WTC11 (cell line): ENCODE measurements at regions not wholly inside any gene's neighbourhood (a gene's known extent, or its start where the extent isn't known, plus 50 kb on each side); places are given as distances from the start of the nearest gene placed in this dataset.

Source experiments
- ATAC-seq: fragments of 200-7000 bp; cut with Tn5 transposase; 2 replicates; pipeline ENCODE4 v1.10.0; 2021; ENCODE audit warnings: mild to moderate bottlenecking, moderate library complexity
- CTCF ChIA-PET: fragments of 300-600 bp; sonication (Branson Sonifier 250); formaldehyde crosslinking; loops from one replicate; lab custom pipeline; 2021; ENCODE audit warnings: antibody characterized with exemption; lab: Charles Lee
- POLR2A ChIA-PET: fragments of 350-600 bp; sonication (Branson Sonifier 250); formaldehyde crosslinking; loops from one replicate; lab custom pipeline; 2021; ENCODE audit warnings: antibody characterized with exemption; lab: Charles Lee
- DNase-seq: peaks from one replicate; pipeline ENCODE4 v3.0.0; 2021; ENCODE audit warnings: low spot score
- H3K27ac Mint-ChIP-seq: 2 replicates; pipeline ENCODE4 v1.8.0; 2021; ENCODE audit warnings: mixed read lengths
- H3K27me3 Mint-ChIP-seq: 2 replicates; pipeline ENCODE4 v1.8.0; 2021; ENCODE audit warnings: low read depth, mild to moderate bottlenecking, moderate library complexity, mixed read lengths
- H3K36me3 Mint-ChIP-seq: 2 replicates; pipeline ENCODE4 v1.8.0; 2021; ENCODE audit warnings: mixed read lengths
- H3K4me1 Mint-ChIP-seq: 2 replicates; pipeline ENCODE4 v1.8.0; 2022; ENCODE audit warnings: mixed read lengths
- H3K4me3 Mint-ChIP-seq: 2 replicates; pipeline ENCODE4 v1.8.0; 2021; ENCODE audit warnings: mild to moderate bottlenecking, moderate library complexity, mixed read lengths
- H3K9me3 Mint-ChIP-seq: 2 replicates; pipeline ENCODE4 v1.8.0; 2021; ENCODE audit warnings: mixed read lengths
- EMX1 ChIP-seq: fragments of 250-450 bp; sonication (Bioruptor Pico); IDR thresholded peaks from 2 replicates; pipeline ENCODE4 v1.8.0; 2021; ENCODE audit warnings: mild to moderate bottlenecking
- ESRRA ChIP-seq: sonication (generic); formaldehyde crosslinking; IDR thresholded peaks from 2 replicates; pipeline ENCODE4 v1.8.1; 2022; ENCODE audit warnings: mild to moderate bottlenecking, missing genetic modification reagents, borderline replicate concordance
- FOXJ3 ChIP-seq: sonication (generic); formaldehyde crosslinking; IDR thresholded peaks from 2 replicates; pipeline ENCODE4 v1.9.0; 2021; ENCODE audit warnings: missing genetic modification reagents, mild to moderate bottlenecking, borderline replicate concordance
- GABPB1 ChIP-seq: sonication (generic); formaldehyde crosslinking; IDR thresholded peaks from 2 replicates; pipeline ENCODE4 v1.8.1; 2023; ENCODE audit warnings: mild to moderate bottlenecking, missing genetic modification reagents
- JAZF1 ChIP-seq: fragments of 250-450 bp; sonication (Bioruptor Pico); IDR thresholded peaks from 2 replicates; pipeline ENCODE4 v1.9.0; 2021; ENCODE audit warnings: moderate library complexity, mild to moderate bottlenecking, inconsistent platforms
- MYBL2 ChIP-seq: sonication (generic); formaldehyde crosslinking; IDR thresholded peaks from 2 replicates; pipeline ENCODE4 v1.8.1; 2023; ENCODE audit warnings: mild to moderate bottlenecking, moderate library complexity, missing genetic modification reagents
- NFE2L1 ChIP-seq: sonication (generic); formaldehyde crosslinking; IDR thresholded peaks from 2 replicates; pipeline ENCODE4 v1.8.1; 2023; ENCODE audit warnings: missing genetic modification reagents
- SMAD3 ChIP-seq: sonication (generic); formaldehyde crosslinking; IDR thresholded peaks from 2 replicates; pipeline ENCODE4 v1.8.0; 2022; ENCODE audit warnings: missing genetic modification reagents, mild to moderate bottlenecking, borderline replicate concordance
- SMAD4 ChIP-seq: sonication (generic); formaldehyde crosslinking; IDR thresholded peaks from 2 replicates; pipeline ENCODE4 v1.8.0; 2022; ENCODE audit warnings: mild to moderate bottlenecking, missing genetic modification reagents
- ZNF317 ChIP-seq: sonication (generic); formaldehyde crosslinking; IDR thresholded peaks from 2 replicates; pipeline ENCODE4 v1.8.1; 2023; ENCODE audit warnings: low read depth, mild to moderate bottlenecking, moderate library complexity, missing genetic modification reagents, borderline replicate concordance
- ZNF423 ChIP-seq: fragments of 250-450 bp; sonication (Bioruptor Pico); IDR thresholded peaks from 2 replicates; pipeline ENCODE4 v2.1.2; 2022; ENCODE audit warnings: mild to moderate bottlenecking, moderate library complexity
- ZNF671 ChIP-seq: fragments of 250-450 bp; sonication (Bioruptor Pico); IDR thresholded peaks from 2 replicates; pipeline ENCODE4 v1.8.0; 2021; ENCODE audit warnings: mild to moderate bottlenecking
- TF ChIP-seq, protein P1 (sequence below): fragments of 250-450 bp; sonication (Bioruptor Pico); IDR thresholded peaks from 2 replicates; pipeline ENCODE4 v1.9.0; 2021; ENCODE audit warnings: moderate library complexity, mild to moderate bottlenecking, inconsistent platforms, borderline replicate concordance
- TF ChIP-seq, protein P2 (sequence below): sonication (generic); formaldehyde crosslinking; IDR thresholded peaks from 2 replicates; pipeline ENCODE4 v1.8.0; 2023; ENCODE audit warnings: mild to moderate bottlenecking, missing genetic modification reagents
- TF ChIP-seq, protein P3 (sequence below): sonication (generic); formaldehyde crosslinking; IDR thresholded peaks from 2 replicates; pipeline ENCODE4 v1.8.1; 2022; ENCODE audit warnings: low read depth, missing genetic modification reagents, borderline replicate concordance
- TF ChIP-seq, protein P4 (sequence below): sonication (generic); formaldehyde crosslinking; IDR thresholded peaks from 2 replicates; pipeline ENCODE4 v1.8.1; 2023; ENCODE audit warnings: mild to moderate bottlenecking, missing genetic modification reagents, moderate library complexity
- TF ChIP-seq, protein P5 (sequence below): sonication (generic); formaldehyde crosslinking; IDR thresholded peaks from 2 replicates; pipeline ENCODE4 v1.8.0; 2022; ENCODE audit warnings: mild to moderate bottlenecking, missing genetic modification reagents
- TF ChIP-seq, protein P6 (sequence below): fragments of 250-450 bp; sonication (Bioruptor Pico); IDR thresholded peaks from 2 replicates; pipeline ENCODE4 v1.9.0; 2021; ENCODE audit warnings: mild to moderate bottlenecking, borderline replicate concordance

DNA sequence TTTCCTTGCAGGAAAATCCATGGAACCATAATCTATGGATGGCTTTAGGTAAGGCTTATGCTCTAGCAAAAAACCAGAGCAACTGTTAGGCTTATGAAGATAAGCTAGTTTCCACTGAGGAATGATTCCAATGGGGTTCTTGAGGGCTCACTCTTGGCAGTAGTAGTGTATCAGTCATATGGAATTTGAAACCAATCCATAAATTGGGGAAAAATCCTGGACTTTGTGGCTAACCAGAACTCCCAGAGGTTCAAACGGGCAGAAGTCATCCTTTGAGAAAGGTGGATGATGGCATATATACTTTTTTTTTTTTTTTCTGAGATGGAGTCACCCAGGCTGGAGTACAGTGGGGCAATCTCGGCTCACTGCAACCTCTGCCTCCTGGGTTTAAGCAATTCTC is 54.2 kb upstream of the ATF3 start:
- peaks cover 31% of the 10 kb centered on the region for H3K4me1 Mint-ChIP-seq
- H3K36me3 Mint-ChIP-seq, result no peaks in the 10 kb centered on the region; the same call in 1 of the 2 replicates
- H3K27me3 Mint-ChIP-seq, result peaks cover 27% of the 10 kb centered on the region
- no peak overlapping the region for H3K4me3 Mint-ChIP-seq
- no peak for ATAC-seq
- POLR2A ChIA-PET, result interaction anchor here (0.6 kb wide), 1 partner anchor 26 kb away, joined by 5 read pairs; no protein-coding TSS in a partner anchor
- DNase-seq, result no peak
- CTCF ChIA-PET, result interaction anchor here (0.9 to 1.2 kb wide), 2 partner anchors 9 to 111 kb away, joined by 5 read pairs; no protein-coding TSS in a partner anchor
- peaks cover 9% of the 10 kb centered on the region for H3K9me3 Mint-ChIP-seq
- no peak overlapping the region for H3K27ac Mint-ChIP-seq
- TF ChIP-seq, protein P1, sequence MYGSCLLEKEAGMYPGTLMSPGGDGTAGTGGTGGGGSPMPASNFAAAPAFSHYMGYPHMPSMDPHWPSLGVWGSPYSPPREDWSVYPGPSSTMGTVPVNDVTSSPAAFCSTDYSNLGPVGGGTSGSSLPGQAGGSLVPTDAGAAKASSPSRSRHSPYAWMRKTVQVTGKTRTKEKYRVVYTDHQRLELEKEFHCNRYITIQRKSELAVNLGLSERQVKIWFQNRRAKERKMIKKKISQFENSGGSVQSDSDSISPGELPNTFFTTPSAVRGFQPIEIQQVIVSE, result no peak
- TF ChIP-seq SMAD3 (CRISPR knock-in tag), result no peak
- TF ChIP-seq, protein P2, sequence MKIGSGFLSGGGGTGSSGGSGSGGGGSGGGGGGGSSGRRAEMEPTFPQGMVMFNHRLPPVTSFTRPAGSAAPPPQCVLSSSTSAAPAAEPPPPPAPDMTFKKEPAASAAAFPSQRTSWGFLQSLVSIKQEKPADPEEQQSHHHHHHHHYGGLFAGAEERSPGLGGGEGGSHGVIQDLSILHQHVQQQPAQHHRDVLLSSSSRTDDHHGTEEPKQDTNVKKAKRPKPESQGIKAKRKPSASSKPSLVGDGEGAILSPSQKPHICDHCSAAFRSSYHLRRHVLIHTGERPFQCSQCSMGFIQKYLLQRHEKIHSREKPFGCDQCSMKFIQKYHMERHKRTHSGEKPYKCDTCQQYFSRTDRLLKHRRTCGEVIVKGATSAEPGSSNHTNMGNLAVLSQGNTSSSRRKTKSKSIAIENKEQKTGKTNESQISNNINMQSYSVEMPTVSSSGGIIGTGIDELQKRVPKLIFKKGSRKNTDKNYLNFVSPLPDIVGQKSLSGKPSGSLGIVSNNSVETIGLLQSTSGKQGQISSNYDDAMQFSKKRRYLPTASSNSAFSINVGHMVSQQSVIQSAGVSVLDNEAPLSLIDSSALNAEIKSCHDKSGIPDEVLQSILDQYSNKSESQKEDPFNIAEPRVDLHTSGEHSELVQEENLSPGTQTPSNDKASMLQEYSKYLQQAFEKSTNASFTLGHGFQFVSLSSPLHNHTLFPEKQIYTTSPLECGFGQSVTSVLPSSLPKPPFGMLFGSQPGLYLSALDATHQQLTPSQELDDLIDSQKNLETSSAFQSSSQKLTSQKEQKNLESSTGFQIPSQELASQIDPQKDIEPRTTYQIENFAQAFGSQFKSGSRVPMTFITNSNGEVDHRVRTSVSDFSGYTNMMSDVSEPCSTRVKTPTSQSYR (CRISPR knock-in tag), result no peak
- TF ChIP-seq, protein P3, sequence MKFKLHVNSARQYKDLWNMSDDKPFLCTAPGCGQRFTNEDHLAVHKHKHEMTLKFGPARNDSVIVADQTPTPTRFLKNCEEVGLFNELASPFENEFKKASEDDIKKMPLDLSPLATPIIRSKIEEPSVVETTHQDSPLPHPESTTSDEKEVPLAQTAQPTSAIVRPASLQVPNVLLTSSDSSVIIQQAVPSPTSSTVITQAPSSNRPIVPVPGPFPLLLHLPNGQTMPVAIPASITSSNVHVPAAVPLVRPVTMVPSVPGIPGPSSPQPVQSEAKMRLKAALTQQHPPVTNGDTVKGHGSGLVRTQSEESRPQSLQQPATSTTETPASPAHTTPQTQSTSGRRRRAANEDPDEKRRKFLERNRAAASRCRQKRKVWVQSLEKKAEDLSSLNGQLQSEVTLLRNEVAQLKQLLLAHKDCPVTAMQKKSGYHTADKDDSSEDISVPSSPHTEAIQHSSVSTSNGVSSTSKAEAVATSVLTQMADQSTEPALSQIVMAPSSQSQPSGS, result no peak

DNA sequence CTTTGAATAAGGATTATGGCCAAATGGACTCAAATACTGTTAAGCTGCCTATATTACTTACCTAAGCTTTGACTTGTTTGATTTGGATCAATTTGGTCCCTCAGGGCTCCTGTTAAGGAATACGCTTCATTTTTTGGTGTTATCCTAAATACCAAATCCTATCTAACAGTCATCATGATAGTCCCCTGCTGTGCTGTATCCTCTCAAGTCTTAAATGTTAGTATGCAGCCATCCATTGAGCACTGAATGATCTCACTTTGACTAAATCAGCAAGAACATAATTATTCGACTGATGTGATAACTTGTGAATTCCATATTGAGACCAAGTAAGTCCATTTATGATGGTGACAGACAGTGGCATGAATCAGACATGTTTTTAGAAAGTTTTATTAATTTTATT is 53.1 kb upstream of the ATF3 start:
- ATAC-seq, result no peak
- Mint-ChIP-seq H3K4me3 (no peak overlapping the region), H3K27ac (no peak overlapping the region), H3K36me3 (no peaks in the 10 kb centered on the region; the same call in 1 of the 2 replicates), H3K9me3 (peaks cover 9% of the 10 kb centered on the region), H3K27me3 (peaks cover 31% of the 10 kb centered on the region), H3K4me1 (peaks cover 25% of the 10 kb centered on the region)
- POLR2A ChIA-PET, result no interaction called here
- TF ChIP-seq, protein P4, sequence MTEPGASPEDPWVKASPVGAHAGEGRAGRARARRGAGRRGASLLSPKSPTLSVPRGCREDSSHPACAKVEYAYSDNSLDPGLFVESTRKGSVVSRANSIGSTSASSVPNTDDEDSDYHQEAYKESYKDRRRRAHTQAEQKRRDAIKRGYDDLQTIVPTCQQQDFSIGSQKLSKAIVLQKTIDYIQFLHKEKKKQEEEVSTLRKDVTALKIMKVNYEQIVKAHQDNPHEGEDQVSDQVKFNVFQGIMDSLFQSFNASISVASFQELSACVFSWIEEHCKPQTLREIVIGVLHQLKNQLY (CRISPR knock-in tag), result no peak
- TF ChIP-seq ZNF317 (CRISPR knock-in tag) (no peak), EMX1 (CRISPR knock-in tag) (no peak), ZNF671 (CRISPR knock-in tag) (no peak), GABPB1 (CRISPR knock-in tag) (no peak), JAZF1 (CRISPR knock-in tag) (no peak)
- TF ChIP-seq, protein P5, sequence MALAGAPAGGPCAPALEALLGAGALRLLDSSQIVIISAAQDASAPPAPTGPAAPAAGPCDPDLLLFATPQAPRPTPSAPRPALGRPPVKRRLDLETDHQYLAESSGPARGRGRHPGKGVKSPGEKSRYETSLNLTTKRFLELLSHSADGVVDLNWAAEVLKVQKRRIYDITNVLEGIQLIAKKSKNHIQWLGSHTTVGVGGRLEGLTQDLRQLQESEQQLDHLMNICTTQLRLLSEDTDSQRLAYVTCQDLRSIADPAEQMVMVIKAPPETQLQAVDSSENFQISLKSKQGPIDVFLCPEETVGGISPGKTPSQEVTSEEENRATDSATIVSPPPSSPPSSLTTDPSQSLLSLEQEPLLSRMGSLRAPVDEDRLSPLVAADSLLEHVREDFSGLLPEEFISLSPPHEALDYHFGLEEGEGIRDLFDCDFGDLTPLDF (CRISPR knock-in tag), result no peak
- TF ChIP-seq, protein P3, result no peak
- DNase-seq, result no peak
- CTCF ChIA-PET, result interaction anchor here (0.6 to 1.2 kb wide), 2 partner anchors 53 to 110 kb away, joined by 3 to 5 read pairs; no protein-coding TSS in a partner anchor

DNA sequence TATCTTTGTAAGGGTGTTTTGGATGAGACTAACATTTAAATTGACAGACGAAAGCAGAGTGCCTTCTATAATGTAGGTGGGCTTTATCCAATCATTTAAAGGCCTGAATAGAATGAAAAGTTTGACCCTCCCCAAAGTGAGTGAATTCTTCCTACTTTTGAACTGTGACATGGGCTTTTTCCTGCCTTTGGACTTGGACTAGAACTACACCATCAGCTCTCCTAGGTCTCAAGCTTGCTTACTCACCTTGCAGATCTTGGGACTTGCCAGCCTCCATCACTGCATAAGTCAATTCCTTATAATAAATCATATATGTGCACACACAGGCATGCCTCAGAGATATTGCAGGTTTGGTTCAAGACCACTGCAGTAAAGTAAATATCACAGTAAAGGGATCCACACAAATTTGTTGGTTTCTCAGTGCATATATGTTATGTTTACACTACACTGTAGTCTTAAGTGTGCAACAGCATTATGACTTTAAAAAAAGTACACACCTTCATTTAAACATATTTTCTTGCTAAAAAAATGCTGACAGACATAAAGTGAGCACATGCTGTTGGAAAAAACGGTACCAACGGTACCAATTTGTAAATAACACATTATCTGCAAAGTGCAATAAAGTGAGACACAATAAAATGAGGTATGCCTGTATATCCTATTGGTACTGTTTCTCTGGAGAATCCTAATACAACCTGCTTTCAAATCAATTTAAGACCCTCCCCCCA is 51.6 kb upstream of the ATF3 start:
- H3K27me3 Mint-ChIP-seq, result peaks cover 31% of the 10 kb centered on the region
- POLR2A ChIA-PET, result interaction anchor here (2.4 kb wide), 1 partner anchor 51 kb away, joined by 52 read pairs; the partner anchor contains the start of gene ATF3
- no peaks in the 10 kb centered on the region; the same call in 1 of the 2 replicates for H3K36me3 Mint-ChIP-seq
- H3K27ac Mint-ChIP-seq, result no peak overlapping the region
- CTCF ChIA-PET, result interaction anchor here (0.5 to 2.6 kb wide), 5 partner anchors 50 to 193 kb away, joined by 3 to 16 read pairs (median 9); partner anchors contain the start of gene ATF3
- ATAC-seq (no peak), DNase-seq (no peak)
- H3K9me3 Mint-ChIP-seq, result 0 out of 2 replicates have a peak, but pooled peaks cover 5% of the 10 kb centered on the region
- H3K4me1 Mint-ChIP-seq, result peaks cover 17% of the 10 kb centered on the region
- H3K4me3 Mint-ChIP-seq, result no peak overlapping the region
- no peak for TF ChIP-seq ESRRA (CRISPR knock-in tag)
- TF ChIP-seq FOXJ3 (CRISPR knock-in tag), result no peak
- TF ChIP-seq, protein P6, sequence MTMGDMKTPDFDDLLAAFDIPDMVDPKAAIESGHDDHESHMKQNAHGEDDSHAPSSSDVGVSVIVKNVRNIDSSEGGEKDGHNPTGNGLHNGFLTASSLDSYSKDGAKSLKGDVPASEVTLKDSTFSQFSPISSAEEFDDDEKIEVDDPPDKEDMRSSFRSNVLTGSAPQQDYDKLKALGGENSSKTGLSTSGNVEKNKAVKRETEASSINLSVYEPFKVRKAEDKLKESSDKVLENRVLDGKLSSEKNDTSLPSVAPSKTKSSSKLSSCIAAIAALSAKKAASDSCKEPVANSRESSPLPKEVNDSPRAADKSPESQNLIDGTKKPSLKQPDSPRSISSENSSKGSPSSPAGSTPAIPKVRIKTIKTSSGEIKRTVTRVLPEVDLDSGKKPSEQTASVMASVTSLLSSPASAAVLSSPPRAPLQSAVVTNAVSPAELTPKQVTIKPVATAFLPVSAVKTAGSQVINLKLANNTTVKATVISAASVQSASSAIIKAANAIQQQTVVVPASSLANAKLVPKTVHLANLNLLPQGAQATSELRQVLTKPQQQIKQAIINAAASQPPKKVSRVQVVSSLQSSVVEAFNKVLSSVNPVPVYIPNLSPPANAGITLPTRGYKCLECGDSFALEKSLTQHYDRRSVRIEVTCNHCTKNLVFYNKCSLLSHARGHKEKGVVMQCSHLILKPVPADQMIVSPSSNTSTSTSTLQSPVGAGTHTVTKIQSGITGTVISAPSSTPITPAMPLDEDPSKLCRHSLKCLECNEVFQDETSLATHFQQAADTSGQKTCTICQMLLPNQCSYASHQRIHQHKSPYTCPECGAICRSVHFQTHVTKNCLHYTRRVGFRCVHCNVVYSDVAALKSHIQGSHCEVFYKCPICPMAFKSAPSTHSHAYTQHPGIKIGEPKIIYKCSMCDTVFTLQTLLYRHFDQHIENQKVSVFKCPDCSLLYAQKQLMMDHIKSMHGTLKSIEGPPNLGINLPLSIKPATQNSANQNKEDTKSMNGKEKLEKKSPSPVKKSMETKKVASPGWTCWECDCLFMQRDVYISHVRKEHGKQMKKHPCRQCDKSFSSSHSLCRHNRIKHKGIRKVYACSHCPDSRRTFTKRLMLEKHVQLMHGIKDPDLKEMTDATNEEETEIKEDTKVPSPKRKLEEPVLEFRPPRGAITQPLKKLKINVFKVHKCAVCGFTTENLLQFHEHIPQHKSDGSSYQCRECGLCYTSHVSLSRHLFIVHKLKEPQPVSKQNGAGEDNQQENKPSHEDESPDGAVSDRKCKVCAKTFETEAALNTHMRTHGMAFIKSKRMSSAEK, result no peak
- TF ChIP-seq NFE2L1 (CRISPR knock-in tag), result no peak
- no peak for TF ChIP-seq ZNF423 (CRISPR knock-in tag)
- no peak for TF ChIP-seq MYBL2 (CRISPR knock-in tag)
- no peak for TF ChIP-seq SMAD4 (CRISPR knock-in tag)
